ENCODE measurements at regions not wholly inside any gene's neighbourhood (a gene's known extent, or its start where the extent isn't known, plus 50 kb on each side); places are given as distances from the start of the nearest gene placed in this dataset.

DNA sequence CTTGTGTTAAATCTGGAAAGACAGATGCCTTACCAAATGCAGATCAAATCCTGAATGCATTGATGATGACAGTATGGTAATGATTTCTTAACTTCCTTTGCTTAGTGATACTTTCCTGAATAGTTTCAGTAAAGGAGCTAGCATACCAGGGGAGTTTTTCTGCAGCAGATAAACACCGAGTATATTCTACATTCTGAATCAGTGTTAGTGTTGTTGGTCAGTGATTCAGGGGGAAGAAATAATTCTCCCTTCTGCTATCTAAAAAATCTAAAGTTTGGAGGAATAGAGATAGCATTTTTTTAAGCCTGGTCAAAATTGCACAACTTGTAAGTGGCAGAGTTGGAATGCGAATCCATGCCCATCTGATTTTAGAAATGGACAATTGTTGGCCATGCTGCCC lies 512.2 kb upstream of the MARCKS start:
- no peak for DNase-seq (ENCODE audit: low read depth)

DNA sequence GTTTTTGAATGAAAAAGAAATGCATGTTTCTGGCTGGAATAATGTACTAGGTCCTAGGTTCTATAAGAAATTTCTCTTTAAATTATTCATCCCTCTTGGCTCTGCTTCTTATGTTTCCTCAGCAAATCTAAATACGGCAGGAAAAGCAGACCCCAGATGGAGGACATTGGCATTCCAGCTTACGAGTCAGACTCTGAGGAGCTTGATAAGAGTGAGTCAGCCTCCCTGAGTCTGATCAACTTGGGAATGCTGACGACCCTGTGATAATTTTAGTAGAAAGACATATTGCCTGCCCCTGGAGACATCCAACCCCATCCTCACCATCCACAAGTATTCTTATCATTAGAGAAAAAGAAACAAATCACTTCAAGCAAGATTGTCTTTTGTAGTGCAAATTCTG lies 509.7 kb upstream of the MARCKS start:
- DNase-seq (ENCODE audit: low read depth), result no peak

DNA sequence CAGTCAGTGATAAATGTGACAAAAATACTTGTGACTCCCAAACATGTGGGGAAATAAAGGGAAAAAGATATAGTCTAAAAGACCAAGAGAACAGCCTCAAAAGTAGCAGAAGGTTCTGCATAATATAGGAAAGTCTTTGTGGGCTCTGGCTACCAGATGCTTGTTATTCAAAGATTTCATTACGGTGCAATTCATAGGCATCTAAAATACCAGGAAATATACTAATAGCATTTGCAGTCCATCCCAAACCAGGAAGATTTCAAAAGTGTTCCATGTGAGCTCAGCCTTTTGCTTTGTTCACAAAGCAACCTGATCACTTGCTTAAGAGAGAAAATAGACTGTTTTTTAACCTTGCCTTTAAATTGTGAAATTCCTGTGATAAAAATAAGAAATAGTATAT lies 506.7 kb upstream of the MARCKS start:
- DNase-seq (ENCODE audit: low read depth), result no peak

DNA sequence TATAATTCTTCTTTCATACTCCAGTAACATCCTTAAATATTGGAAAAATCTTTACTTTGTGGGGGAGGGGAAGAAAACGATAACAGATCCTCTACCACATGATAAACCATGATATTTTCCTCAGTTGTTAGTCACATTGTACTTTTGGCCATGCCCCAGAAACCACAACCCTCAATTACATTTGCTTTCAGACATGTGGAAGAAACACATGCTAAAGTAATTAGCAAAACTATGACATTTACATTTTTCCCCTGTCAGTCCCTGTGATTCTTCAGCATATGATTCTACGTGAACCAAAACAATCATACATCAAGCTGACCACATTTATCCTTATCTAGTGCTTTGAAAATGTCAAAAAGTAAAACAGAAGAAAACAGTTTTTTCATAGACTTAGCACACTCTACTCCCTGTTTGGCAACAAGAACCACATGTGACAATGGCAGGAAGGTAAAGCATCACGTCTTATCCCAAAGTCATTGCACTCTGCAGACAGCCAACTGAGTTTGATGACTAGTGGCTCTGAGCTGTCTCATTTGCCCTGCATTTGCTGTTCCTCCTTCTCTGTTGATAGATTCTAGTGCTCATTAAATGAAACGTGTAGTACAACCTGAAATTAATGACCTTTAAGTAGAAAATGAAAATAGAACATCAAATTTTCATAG lies 505.8 kb upstream of the MARCKS start:
- DNase-seq (ENCODE audit: low read depth), result no peak

DNA sequence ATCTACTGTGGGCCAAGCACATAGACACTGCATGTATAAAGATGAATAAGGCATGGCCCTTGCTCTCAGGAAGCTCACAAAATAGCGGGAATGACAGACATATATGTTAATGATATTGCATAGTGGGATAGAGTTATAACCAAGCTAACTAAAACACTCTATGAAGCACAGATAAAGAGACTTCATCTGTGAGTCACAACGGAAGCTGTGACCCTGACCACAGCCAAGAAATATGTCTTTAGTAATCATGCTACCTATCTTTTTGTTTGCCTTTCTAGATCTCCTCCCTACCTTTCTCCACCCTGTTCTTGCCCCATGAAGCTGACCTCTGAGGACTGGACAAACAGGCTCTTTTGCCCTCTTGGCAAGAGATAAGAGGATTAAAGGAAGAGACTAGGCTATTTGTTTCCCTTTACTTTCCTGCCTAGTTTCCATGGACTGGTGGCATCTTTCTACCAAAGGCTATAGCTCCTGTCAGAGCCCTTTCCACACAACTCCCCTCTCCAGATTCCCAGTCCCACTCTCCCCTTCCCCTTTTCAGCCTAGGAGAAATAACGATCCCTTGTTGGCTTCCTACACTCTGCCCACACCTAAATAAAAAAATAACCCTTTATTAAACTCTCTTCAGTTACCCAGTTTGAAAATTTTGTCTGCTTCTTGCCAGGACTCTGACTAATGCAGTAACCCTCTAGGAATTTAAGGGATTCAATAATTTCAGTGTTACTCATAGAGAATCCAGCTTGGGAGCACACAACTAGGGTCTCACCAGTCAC lies 504.9 kb upstream of the MARCKS start:
- DNase-seq (ENCODE audit: low read depth), result peak; percentile 54

DNA sequence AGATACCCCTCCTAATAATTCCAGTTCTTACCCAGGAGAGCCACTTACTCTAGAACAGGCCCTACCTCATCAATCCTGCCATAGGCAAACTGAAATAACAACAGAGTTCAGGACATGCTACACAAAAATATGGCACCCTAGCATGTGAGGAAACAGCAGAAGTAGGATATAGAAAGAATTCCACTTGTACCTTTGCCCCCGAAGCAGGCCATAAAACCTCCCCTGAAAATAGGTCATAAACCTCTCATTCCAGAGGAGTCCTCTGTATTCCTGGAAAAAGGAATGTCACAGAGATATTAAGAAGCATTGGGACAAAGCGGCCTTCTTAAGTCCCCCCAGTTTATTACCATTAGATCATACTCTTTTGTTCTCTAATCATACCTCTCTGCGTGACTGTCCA lies 504.3 kb upstream of the MARCKS start:
- no peak for DNase-seq (ENCODE audit: low read depth)

DNA sequence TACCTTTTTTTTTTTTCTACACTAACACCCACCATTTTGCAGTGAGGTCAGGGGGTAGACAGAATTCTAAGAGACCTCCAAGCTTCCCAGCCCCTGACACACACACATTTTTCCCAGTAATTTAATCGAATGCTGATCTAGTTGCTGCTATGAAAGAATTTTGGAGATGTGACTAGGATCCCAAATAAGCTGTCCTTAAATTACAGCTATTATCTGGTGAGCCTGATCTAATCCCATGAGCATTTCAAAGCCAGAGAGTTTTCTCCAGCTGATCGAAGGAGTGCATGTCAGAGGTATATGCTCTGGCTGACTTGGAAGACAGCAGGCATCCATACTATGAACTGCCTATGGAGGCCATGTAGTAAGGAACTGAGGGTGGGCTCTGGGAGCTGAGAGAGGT lies 503.8 kb upstream of the MARCKS start:
- no peak for DNase-seq (ENCODE audit: low read depth)

DNA sequence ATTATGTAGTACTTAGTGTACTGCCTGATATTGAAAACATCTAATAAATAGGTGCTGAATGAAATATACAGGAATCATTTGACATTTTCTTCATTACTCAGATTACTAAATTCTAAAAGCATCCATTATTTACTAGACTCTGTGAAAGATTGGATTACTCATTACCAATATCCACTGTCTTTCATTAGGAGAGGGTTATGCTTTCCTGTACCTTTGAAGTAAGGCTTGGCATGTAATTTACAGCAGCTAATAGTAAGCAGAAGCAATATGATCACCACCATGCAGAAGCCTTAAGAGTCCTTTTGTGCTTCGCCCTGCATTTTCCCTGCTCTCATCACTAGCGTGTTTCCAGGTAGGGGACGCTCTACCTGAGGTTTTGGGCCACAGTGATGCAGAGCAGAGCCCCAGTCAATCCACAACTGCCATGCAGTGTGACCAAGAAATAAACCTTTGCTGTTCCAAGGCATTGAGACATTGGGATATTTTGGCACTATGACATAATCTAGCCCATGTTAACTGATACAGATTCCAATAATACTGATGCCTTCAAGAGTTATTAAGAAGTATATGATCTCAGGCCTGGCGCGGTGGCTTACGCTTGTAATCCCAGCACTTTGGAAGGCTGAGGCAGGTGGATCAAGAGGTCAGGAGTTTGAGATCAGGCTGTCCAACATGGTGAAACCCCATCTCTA lies 502.8 kb upstream of the MARCKS start:
- no peak for DNase-seq (ENCODE audit: low read depth)

DNA sequence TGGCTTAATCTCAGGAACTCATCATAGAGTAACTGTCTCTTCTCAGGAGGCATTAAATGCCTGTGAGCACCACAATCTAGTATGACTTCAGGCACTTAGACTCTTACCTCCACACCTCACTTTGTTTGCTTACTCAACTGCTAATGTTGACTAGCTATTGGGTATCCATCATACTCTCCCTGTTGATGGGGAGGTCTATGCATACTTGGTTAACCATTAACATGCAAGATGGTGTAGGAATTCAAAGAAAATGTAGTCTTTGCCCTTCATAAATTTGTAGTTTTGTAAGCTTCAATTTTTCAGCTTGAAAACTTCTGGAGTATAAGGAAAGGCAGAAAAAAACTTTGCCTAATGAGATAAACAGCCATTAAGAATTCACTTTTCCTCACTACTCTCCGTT lies 501.0 kb upstream of the MARCKS start:
- DNase-seq (ENCODE audit: low read depth), result no peak

DNA sequence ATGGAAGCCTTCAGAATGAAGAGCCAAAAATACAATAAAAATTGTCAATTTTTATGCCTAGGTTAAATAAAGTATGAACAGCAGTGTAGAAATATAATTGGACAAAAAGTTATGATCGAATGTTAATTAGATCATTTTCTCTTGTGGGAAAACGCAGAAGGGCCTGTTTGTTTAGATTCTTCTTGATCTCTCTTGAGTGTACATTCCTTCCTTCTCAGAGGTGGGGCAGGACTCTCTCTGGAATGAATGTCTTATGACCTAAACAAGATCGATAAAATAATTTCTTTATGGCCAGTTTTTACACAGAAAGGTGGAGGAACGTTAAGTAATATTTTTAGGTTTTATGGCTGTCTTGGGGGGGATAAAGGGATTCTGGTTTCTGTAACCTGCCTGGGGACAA lies 500.1 kb upstream of the MARCKS start:
- no peak for DNase-seq (ENCODE audit: low read depth)

DNA sequence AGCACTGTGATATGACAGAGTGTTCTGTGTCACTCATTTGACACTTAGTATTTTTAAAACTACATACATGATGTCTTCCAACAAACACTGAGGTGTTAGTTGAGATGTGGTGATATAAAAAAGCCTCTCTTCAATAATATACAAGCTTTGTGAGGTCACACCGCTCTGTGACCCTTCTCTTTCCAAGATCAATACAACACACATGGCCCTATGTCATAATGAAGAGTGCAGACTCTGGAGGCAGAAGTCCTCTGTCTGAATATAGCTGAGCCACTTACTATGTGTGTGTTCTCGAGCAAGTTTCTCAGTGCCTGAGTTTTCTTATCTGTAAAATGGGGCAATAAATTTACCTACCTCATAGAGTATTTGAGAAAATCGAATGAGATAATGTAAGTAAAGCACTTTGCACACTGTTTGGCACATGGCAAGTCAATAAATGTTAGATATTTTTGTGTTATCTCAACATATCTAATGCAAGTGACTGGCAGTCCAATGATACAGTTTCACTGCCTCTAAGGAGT lies 499.0 kb upstream of the MARCKS start:
- DNase-seq (ENCODE audit: low read depth), result no peak

DNA sequence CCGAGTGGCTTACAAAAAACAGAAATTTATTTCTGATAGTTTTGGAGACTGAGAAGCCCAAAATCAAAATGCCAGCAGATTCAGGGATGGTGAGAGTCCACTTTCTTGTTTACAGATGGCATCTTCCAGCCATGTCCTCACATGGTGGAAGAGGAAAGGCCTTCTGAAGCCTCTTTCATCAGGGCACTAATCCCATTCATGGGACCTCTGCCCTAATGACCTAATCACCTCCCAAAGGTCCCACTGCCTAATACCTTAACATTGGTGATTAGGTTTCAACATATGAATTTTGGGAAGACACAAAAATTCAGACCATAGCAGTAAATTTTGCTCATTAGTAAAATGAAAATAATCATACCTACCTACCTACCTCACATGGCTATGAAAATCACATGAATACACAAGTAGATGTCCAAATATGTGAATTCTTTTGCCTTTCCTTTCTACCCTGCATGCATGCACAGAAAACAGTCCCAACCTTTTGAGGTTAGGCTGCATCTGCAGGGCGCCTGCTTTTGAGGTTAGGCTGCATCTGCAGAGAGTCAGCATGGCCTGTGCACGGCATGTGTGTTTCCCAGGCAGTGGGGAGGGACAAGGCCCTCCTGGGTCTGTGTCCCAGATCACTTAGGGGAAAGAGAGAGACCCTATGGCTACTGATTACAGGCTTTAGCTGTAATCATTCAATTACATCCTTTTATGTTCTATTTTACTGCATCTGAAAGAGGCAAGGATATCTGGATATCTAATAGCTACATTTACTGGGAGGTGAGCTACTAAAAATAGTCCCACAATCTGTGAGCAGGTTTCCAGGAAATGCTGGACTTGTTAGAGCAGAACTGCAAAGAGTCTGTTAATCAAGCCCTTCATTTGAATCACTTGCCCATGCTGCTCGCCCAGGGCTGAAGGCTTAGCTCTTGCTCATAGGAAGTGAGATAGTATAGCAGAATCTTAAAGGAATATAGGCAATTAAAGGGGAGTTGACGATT lies 497.7 kb upstream of the MARCKS start:
- no peak for DNase-seq (ENCODE audit: low read depth)

DNA sequence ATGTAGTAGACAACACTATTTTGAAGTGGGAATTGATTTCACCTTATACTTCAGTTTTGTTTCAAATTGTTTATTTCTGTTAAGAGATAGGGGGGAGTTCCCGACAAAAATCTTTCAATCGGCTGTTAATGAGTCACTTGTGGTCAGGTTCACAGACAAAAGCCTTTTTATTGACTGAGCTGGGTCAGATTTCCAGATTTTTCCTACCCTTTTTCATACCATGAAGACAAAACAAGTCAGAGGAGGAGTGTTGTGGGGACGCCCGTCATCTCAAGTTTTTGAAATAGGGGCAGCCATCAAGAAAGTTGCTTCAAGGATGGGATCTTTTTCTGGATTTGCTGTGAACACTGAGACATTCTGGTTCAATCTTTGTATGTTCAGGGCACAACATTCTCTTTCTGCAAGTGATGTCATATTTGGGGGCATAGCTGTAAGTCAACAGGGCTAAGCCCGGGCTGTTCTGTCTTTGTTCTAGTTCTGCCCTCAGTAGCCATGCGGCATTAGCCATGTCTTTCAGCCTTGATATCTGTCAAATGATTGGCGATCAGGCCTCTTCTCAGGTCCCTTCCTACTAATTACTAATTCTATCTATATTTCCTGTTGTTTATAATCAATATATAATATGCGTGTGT lies 496.0 kb upstream of the MARCKS start:
- DNase-seq (ENCODE audit: low read depth), result no peak

DNA sequence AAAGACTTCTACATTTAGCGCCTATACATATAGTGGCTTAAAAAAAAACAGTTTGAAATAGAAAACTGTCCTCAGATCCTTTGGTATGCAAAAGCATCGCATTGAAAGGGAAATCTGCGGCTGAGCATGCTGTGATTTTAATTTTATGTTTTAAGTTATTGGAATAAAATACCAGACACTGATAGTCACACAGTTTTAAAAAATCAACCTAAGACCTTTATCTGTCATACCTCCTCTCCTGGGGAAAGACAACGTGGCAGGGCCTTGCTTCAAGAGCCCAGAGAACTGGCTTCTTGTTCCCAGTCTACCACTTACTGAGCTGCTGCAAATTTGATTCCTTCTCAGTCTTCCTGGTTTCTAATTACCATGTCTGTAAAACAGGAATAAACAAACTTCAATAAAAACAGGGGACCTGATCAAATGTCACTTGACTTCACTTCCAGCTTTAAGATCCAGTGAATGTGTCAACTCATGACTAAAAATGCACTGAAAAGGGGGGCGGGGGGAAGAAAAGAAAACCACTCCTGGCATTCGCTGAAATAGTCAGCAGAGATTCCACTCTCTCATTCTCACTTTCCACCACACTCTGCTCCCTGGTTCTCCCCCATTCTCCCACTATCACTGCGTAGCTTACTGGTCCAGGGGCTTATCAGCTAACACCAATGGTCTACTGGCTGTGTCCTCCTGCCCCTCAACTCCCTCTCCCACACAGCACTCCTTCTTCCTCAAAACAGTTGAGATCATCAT lies 494.7 kb upstream of the MARCKS start:
- DNase-seq (ENCODE audit: low read depth), result no peak

DNA sequence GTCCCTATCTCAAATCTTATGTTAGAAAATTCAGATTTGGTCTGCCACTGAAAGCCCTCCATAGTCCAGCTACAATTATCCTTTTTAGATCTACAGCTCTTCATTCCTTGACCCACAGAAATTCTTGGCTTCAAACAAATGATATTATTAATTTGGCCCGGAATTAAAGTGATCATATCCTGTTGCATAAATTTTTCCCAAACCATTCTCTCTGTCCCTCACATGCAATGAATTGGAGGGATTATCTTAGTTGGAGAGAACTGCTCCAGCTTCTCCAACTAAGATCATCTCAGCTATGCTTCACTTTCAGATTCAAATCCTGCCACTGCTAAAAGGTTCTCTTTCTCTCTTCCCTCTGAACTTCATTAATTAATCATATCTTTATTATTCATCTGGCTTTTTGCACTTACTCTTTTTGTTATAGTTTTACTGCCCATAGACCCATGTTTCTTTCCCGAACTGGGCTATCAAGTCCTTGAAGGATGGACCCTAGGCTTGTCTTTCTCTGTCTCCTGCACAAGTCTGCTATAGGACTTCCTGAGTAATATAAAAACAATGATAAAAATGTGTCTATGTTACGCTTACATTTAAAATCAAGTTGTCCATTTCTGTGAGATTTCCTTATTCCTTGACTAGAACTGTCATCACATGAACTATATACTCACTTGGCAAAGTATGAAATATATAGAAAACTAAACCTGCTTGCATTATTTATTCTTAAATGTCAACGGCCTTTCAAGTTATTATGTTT lies 493.9 kb upstream of the MARCKS start:
- DNase-seq (ENCODE audit: low read depth), result no peak

DNA sequence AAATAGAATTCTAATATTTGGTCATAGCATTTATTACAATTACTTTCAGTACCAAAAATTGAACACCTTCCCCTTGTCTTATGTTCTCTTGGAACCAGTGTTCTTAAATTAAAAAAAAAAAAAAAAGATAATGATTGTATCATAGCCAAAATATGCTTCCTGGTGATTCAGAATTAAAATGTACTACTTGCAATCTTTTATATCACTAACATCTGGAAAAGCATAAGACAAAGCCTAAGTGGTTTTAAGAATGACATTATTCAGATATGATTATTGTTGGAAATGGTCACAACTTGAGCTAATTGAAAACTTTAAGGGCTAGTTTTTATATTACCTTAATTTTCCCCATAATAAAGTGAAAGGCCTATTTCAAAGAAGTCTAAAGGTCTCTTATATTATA lies 493.3 kb upstream of the MARCKS start:
- no peak for DNase-seq (ENCODE audit: low read depth)

DNA sequence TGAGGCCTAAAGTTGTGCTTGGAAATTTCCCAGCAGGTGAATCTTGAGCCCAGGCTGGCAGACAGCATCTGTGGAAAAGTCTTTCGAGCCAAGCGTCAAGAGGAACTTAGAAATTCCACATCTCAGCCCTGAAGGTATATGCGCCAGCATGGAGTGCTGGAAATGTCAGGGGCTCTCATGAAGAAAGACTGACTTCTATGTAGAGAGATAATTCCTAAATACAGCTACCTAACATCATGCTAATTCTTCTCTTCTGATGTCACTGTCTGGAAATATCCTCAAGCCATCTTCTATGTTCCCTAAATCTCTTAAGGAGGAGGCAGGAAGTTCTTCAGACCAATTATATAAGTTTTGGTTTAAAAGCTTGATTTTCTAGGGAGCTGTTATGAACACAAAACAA lies 492.4 kb upstream of the MARCKS start:
- no peak for DNase-seq (ENCODE audit: low read depth)

DNA sequence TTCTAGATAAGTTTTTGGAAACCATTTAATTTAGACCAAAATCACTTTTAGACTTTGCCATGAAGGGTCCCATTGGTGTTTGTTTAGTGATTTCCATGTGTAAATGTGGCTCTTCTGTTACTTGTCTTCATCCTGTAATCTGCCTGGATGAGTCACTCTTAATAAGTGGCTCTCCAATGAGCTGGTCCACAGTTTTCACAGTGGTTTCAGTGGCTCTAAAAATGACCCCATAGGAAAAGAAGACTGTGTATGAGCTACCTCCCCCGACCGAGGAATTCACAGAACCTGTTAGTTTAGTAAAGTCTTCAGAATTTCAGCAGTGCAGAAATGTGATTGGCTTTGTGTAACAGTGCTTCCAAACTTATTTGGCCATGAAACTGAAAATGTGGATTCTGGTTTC lies 492.0 kb upstream of the MARCKS start:
- DNase-seq (ENCODE audit: low read depth), result no peak

DNA sequence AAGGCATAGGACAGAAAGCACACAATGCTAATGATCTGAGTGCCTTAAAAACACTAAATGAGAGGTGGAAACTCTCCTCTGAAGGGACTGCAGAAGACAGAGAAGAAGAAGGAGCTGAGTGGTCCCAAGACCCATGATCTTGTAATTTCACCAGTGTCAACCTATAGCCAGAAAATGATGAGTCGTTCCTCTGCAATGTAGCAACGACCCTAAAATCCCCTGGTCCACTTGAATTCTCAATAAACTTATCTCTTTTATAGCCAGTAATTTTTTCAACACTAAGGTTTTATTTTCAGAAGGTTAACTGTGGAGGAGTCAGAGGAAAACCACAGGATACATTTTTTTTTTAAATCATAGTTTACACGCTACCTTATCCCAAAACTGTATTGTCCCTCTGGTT lies 490.6 kb upstream of the MARCKS start:
- DNase-seq (ENCODE audit: low read depth), result no peak
